GM12865 (cell line): ENCODE measurements at regions not wholly inside any gene's neighbourhood (a gene's known extent, or its start where the extent isn't known, plus 50 kb on each side); places are given as distances from the start of the nearest gene placed in this dataset.

Source experiments
- DNase-seq: peaks from one replicate; pipeline ENCODE4 v3.0.0; 2010; ENCODE audit warnings: low read depth
- H3K4me3 ChIP-seq: 2 replicates; pipeline ENCODE4 v1.5.1; 2011; ENCODE audit warnings: mild to moderate bottlenecking, low read depth, low read length, control low read depth
- CTCF ChIP-seq: IDR thresholded peaks from 2 replicates; pipeline ENCODE4 v1.5.1; 2011; ENCODE audit warnings: low read length, control low read depth, low read depth, inconsistent platforms; ENCODE audit not compliant: insufficient read depth; ENCODE audit errors: missing control alignments

- no peak for DNase-seq
- no peak for TF ChIP-seq CTCF
- H3K4me3 ChIP-seq: no peak overlapping the region
Observed at GRCh38 chr22:34879001-34879400, 187.0 kb upstream of the ISX start.

DNA sequence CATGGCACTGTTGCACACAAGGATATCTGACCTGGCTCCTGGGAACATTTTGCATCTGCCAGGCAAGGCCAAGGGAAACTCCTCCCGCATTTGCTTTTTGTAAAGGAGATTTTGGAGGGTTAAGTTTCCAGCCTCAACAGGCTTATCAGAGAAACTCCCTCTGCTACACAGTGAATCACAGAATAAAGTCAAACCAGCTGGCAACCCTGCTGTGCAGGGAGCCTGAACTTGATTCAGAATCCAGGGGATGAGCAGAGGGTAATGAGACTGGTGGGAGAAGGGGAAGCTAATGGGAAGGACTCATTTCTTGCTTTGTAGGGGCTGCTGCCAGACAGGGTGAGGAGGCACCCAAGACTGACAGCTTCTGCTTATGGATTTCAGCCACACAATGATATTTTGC lies 185.3 kb upstream of the ISX start:
- no peak for TF ChIP-seq CTCF
- DNase-seq: no peak
- no peak overlapping the region for H3K4me3 ChIP-seq

GRCh38 chr22:34881453-34881852 lies 184.5 kb upstream of the ISX start:
- no peak overlapping the region for H3K4me3 ChIP-seq
- DNase-seq: no peak
- TF ChIP-seq CTCF: no peak

DNA sequence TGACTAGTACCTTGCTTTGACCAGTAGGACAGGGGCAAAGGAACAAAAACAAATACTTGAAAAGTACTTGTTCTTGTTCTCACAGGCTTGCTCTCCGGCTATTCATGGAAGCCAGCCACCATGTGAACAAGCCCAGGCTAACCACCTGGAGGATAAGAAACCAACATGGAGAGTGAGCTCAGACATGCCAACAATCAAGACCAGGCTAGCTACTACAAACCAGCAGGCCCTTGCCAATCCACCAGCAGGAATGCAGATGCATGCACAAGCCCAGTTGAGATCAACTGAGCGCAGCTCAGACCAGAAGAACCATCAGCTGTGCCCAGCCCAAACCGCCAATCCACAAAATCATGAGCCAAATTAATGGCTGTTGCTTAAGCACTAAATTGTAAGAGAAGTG lies 180.1 kb upstream of the ISX start:
- TF ChIP-seq CTCF: no peak
- no peak for DNase-seq
- no peak overlapping the region for H3K4me3 ChIP-seq

DNA sequence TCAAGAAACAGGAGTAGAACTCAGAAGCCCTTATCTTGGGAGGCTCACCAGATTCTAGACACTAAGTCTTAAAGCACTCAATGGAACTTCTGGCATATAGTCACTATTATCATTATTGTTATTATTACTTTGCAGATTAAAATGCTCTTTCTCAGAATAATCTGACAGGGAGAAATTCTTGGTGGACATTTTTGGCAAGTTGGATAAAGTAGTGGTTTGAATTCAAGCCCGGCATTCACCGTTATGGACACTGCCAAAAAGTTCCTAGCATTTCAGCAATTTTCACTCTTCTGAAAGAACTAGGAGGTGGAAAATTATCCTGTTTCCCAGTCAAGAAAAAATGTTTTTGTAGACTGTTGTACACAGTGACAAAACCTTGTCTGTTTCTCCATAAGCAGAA lies 179.6 kb upstream of the ISX start:
- DNase-seq: no peak
- TF ChIP-seq CTCF: no peak
- no peak overlapping the region for H3K4me3 ChIP-seq

GRCh38 chr22:34886812-34887211 lies 179.1 kb upstream of the ISX start:
- TF ChIP-seq CTCF: no peak
- no peak overlapping the region for H3K4me3 ChIP-seq
- no peak for DNase-seq

DNA sequence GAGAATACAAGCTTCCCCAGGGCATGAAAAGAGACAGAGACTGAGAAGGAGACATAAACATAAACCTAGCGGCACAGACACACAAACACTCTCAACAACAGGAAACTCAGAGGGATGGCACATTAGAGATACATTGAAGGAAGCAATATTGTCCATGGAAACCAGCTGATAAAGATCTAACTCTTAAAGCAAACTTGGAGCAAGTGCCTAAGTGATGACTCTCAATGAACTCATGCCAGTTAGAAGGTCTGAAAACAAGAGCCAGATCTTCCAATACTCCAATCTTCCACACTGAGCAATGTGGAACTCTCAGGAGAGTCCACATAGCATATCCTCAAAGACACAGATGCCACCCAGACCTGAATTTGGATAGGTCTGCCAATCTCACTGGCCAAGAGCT lies 168.8 kb upstream of the ISX start:
- no peak for TF ChIP-seq CTCF
- DNase-seq: no peak

More for the DNA sequence above, 168.8 kb upstream of the ISX start:
- H3K4me3 ChIP-seq: no peak overlapping the region
